ENCODE measurements at regions not wholly inside any gene's neighbourhood (a gene's known extent, or its start where the extent isn't known, plus 50 kb on each side); places are given as distances from the start of the nearest gene placed in this dataset.

- Histone ChIP-seq H3K9ac (ENCODE audit: low read length) (no peak overlapping the region), H3K27me3 (ENCODE audit: insufficient read depth, low read length) (no peaks in the 10 kb centered on the region), H2AFZ (ENCODE audit: low read depth, low read length) (no peak overlapping the region), H4K20me1 (ENCODE audit: insufficient read depth, low read length) (no peaks in the 10 kb centered on the region), H3K4me3 (ENCODE audit: insufficient read depth, low read depth, low read length) (no peak overlapping the region), H3K79me2 (ENCODE audit: insufficient read depth, low read length) (no peaks in the 10 kb centered on the region), H3K27ac (ENCODE audit: low read depth, low read length) (no peak overlapping the region), H3K9me3 (ENCODE audit: insufficient read depth, low read depth, low read length) (no peaks in the 10 kb centered on the region), H3K4me2 (ENCODE audit: low read length) (no peak overlapping the region), H3K36me3 (ENCODE audit: insufficient read depth, low read length) (no peaks in the 10 kb centered on the region), H3K4me1 (ENCODE audit: insufficient read depth, low read length) (no peaks in the 10 kb centered on the region)
- Mint-ChIP-seq H3K9me3 (ENCODE audit: unreplicated experiment) (peaks cover 2% of the 10 kb centered on the region), H3K4me3 (ENCODE audit: unreplicated experiment) (no peak overlapping the region), H3K36me3 (ENCODE audit: low read depth, unreplicated experiment) (no peaks in the 10 kb centered on the region), H3K27ac (ENCODE audit: unreplicated experiment) (no peak overlapping the region), H3K27me3 (ENCODE audit: low read depth, unreplicated experiment) (peaks cover 3% of the 10 kb centered on the region), H3K4me1 (ENCODE audit: low read depth, unreplicated experiment) (peaks cover 2% of the 10 kb centered on the region)
- DNase-seq (ENCODE audit: low read depth) (no peak), FAIRE-seq (no peak)
- no peak for TF ChIP-seq EZH2 (IDR thresholded peaks at IDR 0.05; ENCODE audit: insufficient read depth, low read length)
- TF ChIP-seq, protein P1, sequence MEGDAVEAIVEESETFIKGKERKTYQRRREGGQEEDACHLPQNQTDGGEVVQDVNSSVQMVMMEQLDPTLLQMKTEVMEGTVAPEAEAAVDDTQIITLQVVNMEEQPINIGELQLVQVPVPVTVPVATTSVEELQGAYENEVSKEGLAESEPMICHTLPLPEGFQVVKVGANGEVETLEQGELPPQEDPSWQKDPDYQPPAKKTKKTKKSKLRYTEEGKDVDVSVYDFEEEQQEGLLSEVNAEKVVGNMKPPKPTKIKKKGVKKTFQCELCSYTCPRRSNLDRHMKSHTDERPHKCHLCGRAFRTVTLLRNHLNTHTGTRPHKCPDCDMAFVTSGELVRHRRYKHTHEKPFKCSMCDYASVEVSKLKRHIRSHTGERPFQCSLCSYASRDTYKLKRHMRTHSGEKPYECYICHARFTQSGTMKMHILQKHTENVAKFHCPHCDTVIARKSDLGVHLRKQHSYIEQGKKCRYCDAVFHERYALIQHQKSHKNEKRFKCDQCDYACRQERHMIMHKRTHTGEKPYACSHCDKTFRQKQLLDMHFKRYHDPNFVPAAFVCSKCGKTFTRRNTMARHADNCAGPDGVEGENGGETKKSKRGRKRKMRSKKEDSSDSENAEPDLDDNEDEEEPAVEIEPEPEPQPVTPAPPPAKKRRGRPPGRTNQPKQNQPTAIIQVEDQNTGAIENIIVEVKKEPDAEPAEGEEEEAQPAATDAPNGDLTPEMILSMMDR (IDR thresholded peaks at IDR 0.05; ENCODE audit: insufficient read depth, low read depth, low read length) = no peak
Observed at GRCh38 chr6:21459641-21460040, 133.9 kb upstream of the SOX4 start.

DNA sequence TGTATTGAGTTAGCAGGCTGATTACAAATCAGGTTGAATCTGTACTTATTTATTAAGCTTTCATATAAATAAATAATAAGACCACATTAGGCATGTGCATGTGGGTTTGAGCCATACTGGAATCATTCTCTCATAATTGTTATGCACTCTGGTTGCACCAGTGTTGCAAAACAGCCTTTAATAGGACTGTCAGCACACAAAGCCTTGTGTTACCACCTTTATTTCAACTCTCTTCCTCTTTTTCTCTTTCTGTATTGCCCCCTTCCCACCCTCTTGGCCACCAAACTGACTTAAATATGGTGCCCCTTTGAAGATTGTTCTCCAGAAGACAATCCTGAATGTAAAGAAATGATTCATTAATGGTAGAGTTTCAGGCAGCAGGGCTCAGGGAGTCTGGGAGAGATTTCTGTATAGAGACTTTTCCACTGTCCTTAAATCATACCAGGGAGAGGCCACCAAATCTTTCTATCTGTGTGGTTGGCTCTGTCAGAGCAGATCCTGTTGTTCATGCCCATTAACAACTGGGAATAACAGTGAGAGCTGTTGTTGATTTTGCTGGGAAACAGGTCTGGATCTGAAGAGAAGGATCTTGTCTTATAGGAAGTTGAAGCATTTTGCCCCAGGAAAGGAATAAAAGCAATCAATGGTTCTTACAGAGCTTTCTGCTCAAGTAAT lies 131.6 kb upstream of the SOX4 start:
- H3K27me3 ChIP-seq (ENCODE audit: insufficient read depth, low read length) = no peaks in the 10 kb centered on the region
- no peak overlapping the region for H3K4me3 ChIP-seq (ENCODE audit: insufficient read depth, low read depth, low read length)
- no peaks in the 10 kb centered on the region for H3K79me2 ChIP-seq (ENCODE audit: insufficient read depth, low read length)
- H3K9ac ChIP-seq (ENCODE audit: low read length) = no peak overlapping the region
- DNase-seq (ENCODE audit: low read depth) = no peak
- H3K36me3 Mint-ChIP-seq (ENCODE audit: low read depth, unreplicated experiment) = no peaks in the 10 kb centered on the region
- no peak overlapping the region for H3K4me3 Mint-ChIP-seq (ENCODE audit: unreplicated experiment)
- H3K9me3 ChIP-seq (ENCODE audit: insufficient read depth, low read depth, low read length) = no peaks in the 10 kb centered on the region
- H3K4me2 ChIP-seq (ENCODE audit: low read length) = no peak overlapping the region
- TF ChIP-seq, protein P1 (IDR thresholded peaks at IDR 0.05; ENCODE audit: insufficient read depth, low read depth, low read length) = no peak
- no peak for TF ChIP-seq EZH2 (IDR thresholded peaks at IDR 0.05; ENCODE audit: insufficient read depth, low read length)
- peaks cover 2% of the 10 kb centered on the region for H3K9me3 Mint-ChIP-seq (ENCODE audit: unreplicated experiment)
- H3K27ac Mint-ChIP-seq (ENCODE audit: unreplicated experiment) = no peak overlapping the region
- no peaks in the 10 kb centered on the region for H3K36me3 ChIP-seq (ENCODE audit: insufficient read depth, low read length)
- FAIRE-seq = no peak
- H3K4me1 Mint-ChIP-seq (ENCODE audit: low read depth, unreplicated experiment) = peaks cover 2% of the 10 kb centered on the region
- H3K27me3 Mint-ChIP-seq (ENCODE audit: low read depth, unreplicated experiment) = peaks cover 3% of the 10 kb centered on the region
- H3K4me1 ChIP-seq (ENCODE audit: insufficient read depth, low read length) = no peaks in the 10 kb centered on the region
- H3K27ac ChIP-seq (ENCODE audit: low read depth, low read length) = no peak overlapping the region
- no peaks in the 10 kb centered on the region for H4K20me1 ChIP-seq (ENCODE audit: insufficient read depth, low read length)
- H2AFZ ChIP-seq (ENCODE audit: low read depth, low read length) = no peak overlapping the region

GRCh38 chr6:21462519-21462852 lies 131.1 kb upstream of the SOX4 start:
- no peak overlapping the region for H3K27ac Mint-ChIP-seq (ENCODE audit: unreplicated experiment)
- H3K27ac ChIP-seq (ENCODE audit: low read depth, low read length) = no peak overlapping the region
- peaks cover 2% of the 10 kb centered on the region for H3K4me1 Mint-ChIP-seq (ENCODE audit: low read depth, unreplicated experiment)
- no peaks in the 10 kb centered on the region for H3K79me2 ChIP-seq (ENCODE audit: insufficient read depth, low read length)
- H3K9ac ChIP-seq (ENCODE audit: low read length) = no peak overlapping the region
- H3K27me3 ChIP-seq (ENCODE audit: insufficient read depth, low read length) = no peaks in the 10 kb centered on the region
- TF ChIP-seq, protein P1 (IDR thresholded peaks at IDR 0.05; ENCODE audit: insufficient read depth, low read depth, low read length) = no peak
- TF ChIP-seq EZH2 (IDR thresholded peaks at IDR 0.05; ENCODE audit: insufficient read depth, low read length) = no peak
- peaks cover 3% of the 10 kb centered on the region for H3K27me3 Mint-ChIP-seq (ENCODE audit: low read depth, unreplicated experiment)
- no peak overlapping the region for H3K4me3 Mint-ChIP-seq (ENCODE audit: unreplicated experiment)
- no peaks in the 10 kb centered on the region for H4K20me1 ChIP-seq (ENCODE audit: insufficient read depth, low read length)
- H2AFZ ChIP-seq (ENCODE audit: low read depth, low read length) = no peak overlapping the region
- no peaks in the 10 kb centered on the region for H3K9me3 ChIP-seq (ENCODE audit: insufficient read depth, low read depth, low read length)
- no peaks in the 10 kb centered on the region for H3K36me3 ChIP-seq (ENCODE audit: insufficient read depth, low read length)
- H3K4me3 ChIP-seq (ENCODE audit: insufficient read depth, low read depth, low read length) = no peak overlapping the region
- no peak overlapping the region for H3K4me2 ChIP-seq (ENCODE audit: low read length)
- H3K9me3 Mint-ChIP-seq (ENCODE audit: unreplicated experiment) = peaks cover 2% of the 10 kb centered on the region
- DNase-seq (ENCODE audit: low read depth) (no peak), FAIRE-seq (no peak)
- no peaks in the 10 kb centered on the region for H3K36me3 Mint-ChIP-seq (ENCODE audit: low read depth, unreplicated experiment)
- no peaks in the 10 kb centered on the region for H3K4me1 ChIP-seq (ENCODE audit: insufficient read depth, low read length)

Data from astrocyte (in vitro differentiated cells and primary cell).